ENCODE measurements at regions not wholly inside any gene's neighbourhood (a gene's known extent, or its start where the extent isn't known, plus 50 kb on each side); places are given as distances from the start of the nearest gene placed in this dataset.

- no peaks in the 10 kb centered on the region for H3K4me1 ChIP-seq (ENCODE audit: insufficient read depth, low read length, poor library complexity, severe bottlenecking)
- no peaks in the 10 kb centered on the region for H3K9me3 ChIP-seq (ENCODE audit: low read depth, low read length, poor library complexity, severe bottlenecking)
- no peaks in the 10 kb centered on the region for H3K36me3 ChIP-seq (ENCODE audit: insufficient read depth, low read length, poor library complexity, severe bottlenecking)
- ChIA-PET CTCF (no interaction called here), POLR2A (ENCODE audit: low non-redundant PET) (no interaction called here)
- intact Hi-C loops (cut with micrococcal nuclease; ENCODE audit: unreplicated experiment) = no loop called here
- DNase-seq (ENCODE audit: low spot score) = no peak
- no TSS peak for BruUV-seq (replicated peaks)
- H3K27ac ChIP-seq (ENCODE audit: low read depth, low read length, poor library complexity, severe bottlenecking) = no peak overlapping the region
- no peaks in the 10 kb centered on the region for H3K27me3 ChIP-seq (replicated peaks; ENCODE audit: insufficient read depth, low read depth, low read length, poor library complexity)
- H3K4me3 ChIP-seq (ENCODE audit: low read depth, low read length, poor library complexity, severe bottlenecking) = no peak overlapping the region
- TF ChIP-seq CTCF (conservative IDR thresholded peaks at IDR 0.05; ENCODE audit: low read depth, low read length) = no peak
- no peak for TF ChIP-seq EZH2 (IDR thresholded peaks at IDR 0.05; ENCODE audit: borderline replicate concordance, low read depth, low read length, poor library complexity, severe bottlenecking)
Observed at GRCh38 chr20:17036541-17036940, 190.3 kb upstream of the PCSK2 start.

GRCh38 chr20:17042122-17042521, 184.7 kb upstream of the PCSK2 start:
- H3K27ac ChIP-seq (ENCODE audit: low read depth, low read length, poor library complexity, severe bottlenecking) = no peak overlapping the region
- H3K27me3 ChIP-seq (replicated peaks; ENCODE audit: insufficient read depth, low read depth, low read length, poor library complexity) = no peaks in the 10 kb centered on the region
- intact Hi-C loops (cut with micrococcal nuclease; ENCODE audit: unreplicated experiment) = no loop called here
- TF ChIP-seq EZH2 (IDR thresholded peaks at IDR 0.05; ENCODE audit: borderline replicate concordance, low read depth, low read length, poor library complexity, severe bottlenecking) = no peak
- TF ChIP-seq CTCF (conservative IDR thresholded peaks at IDR 0.05; ENCODE audit: low read depth, low read length) = no peak
- ChIA-PET POLR2A (ENCODE audit: low non-redundant PET) (no interaction called here), CTCF (no interaction called here)
- H3K4me3 ChIP-seq (ENCODE audit: low read depth, low read length, poor library complexity, severe bottlenecking) = no peak overlapping the region
- no peaks in the 10 kb centered on the region for H3K4me1 ChIP-seq (ENCODE audit: insufficient read depth, low read length, poor library complexity, severe bottlenecking)
- no peaks in the 10 kb centered on the region for H3K9me3 ChIP-seq (ENCODE audit: low read depth, low read length, poor library complexity, severe bottlenecking)
- no peaks in the 10 kb centered on the region for H3K36me3 ChIP-seq (ENCODE audit: insufficient read depth, low read length, poor library complexity, severe bottlenecking)
- DNase-seq (ENCODE audit: low spot score) = no peak
- BruUV-seq (replicated peaks) = no TSS peak

- Histone ChIP-seq H3K9me3 (ENCODE audit: low read depth, low read length, poor library complexity, severe bottlenecking) (no peaks in the 10 kb centered on the region), H3K27me3 (replicated peaks; ENCODE audit: insufficient read depth, low read depth, low read length, poor library complexity) (no peaks in the 10 kb centered on the region), H3K4me3 (ENCODE audit: low read depth, low read length, poor library complexity, severe bottlenecking) (no peak overlapping the region), H3K36me3 (ENCODE audit: insufficient read depth, low read length, poor library complexity, severe bottlenecking) (no peaks in the 10 kb centered on the region), H3K27ac (ENCODE audit: low read depth, low read length, poor library complexity, severe bottlenecking) (no peak overlapping the region), H3K4me1 (ENCODE audit: insufficient read depth, low read length, poor library complexity, severe bottlenecking) (no peaks in the 10 kb centered on the region)
- DNase-seq (ENCODE audit: low spot score) = no peak
- ChIA-PET CTCF (no interaction called here), POLR2A (ENCODE audit: low non-redundant PET) (no interaction called here)
- intact Hi-C loops (cut with micrococcal nuclease; ENCODE audit: unreplicated experiment) = no loop called here
- BruUV-seq (replicated peaks) = no TSS peak
- TF ChIP-seq CTCF (conservative IDR thresholded peaks at IDR 0.05; ENCODE audit: low read depth, low read length) (no peak), EZH2 (IDR thresholded peaks at IDR 0.05; ENCODE audit: borderline replicate concordance, low read depth, low read length, poor library complexity, severe bottlenecking) (no peak)
Observed at GRCh38 chr20:17043323-17043722, 183.5 kb upstream of the PCSK2 start.
